Endodermal cell (in vitro differentiated cells): ENCODE measurements at regions not wholly inside any gene's neighbourhood (a gene's known extent, or its start where the extent isn't known, plus 50 kb on each side); places are given as distances from the start of the nearest gene placed in this dataset.
A peak's percentile ranks its signal among the peaks of the same experiment; 100 is the strongest.

Source experiments
- DNase-seq: peaks from one replicate; pipeline ENCODE4 v3.0.0-alpha.2; 2017
- H3K27ac ChIP-seq: 2 replicates; pipeline ENCODE4 v1.5.1; 2013; ENCODE audit warnings: mild to moderate bottlenecking, low read depth, low read length, moderate library complexity
- H3K27me3 ChIP-seq: 2 replicates; pipeline ENCODE4 v1.6.1; 2013; ENCODE audit warnings: mild to moderate bottlenecking, low read length, moderate library complexity; ENCODE audit not compliant: insufficient read depth, control insufficient read depth, poor library complexity, severe bottlenecking
- H3K36me3 ChIP-seq: 2 replicates; pipeline ENCODE4 v1.7.0; 2013; ENCODE audit warnings: mild to moderate bottlenecking, low read length, moderate library complexity; ENCODE audit not compliant: control insufficient read depth, insufficient read depth
- H3K4me1 ChIP-seq: one replicate; pipeline ENCODE4 v1.7.0; 2013; ENCODE audit warnings: low read length; ENCODE audit not compliant: control insufficient read depth, insufficient read depth
- H3K4me3 ChIP-seq: 2 replicates; pipeline ENCODE4 v1.5.1; 2013; ENCODE audit warnings: mild to moderate bottlenecking, low read length, moderate library complexity
- H3K9ac ChIP-seq: 2 replicates; pipeline ENCODE4 v1.6.1; 2013; ENCODE audit warnings: mild to moderate bottlenecking, low read length, moderate library complexity; ENCODE audit not compliant: poor library complexity, severe bottlenecking; ENCODE audit errors: extremely low read depth
- H3K9me3 ChIP-seq: 2 replicates; pipeline ENCODE4 v1.6.1; 2013; ENCODE audit warnings: mild to moderate bottlenecking, low read length, moderate library complexity; ENCODE audit not compliant: control insufficient read depth
- H3K27ac Mint-ChIP-seq: 2 replicates; pipeline ENCODE4 v1.8.0; 2020; ENCODE audit warnings: mixed read lengths
- H3K27me3 Mint-ChIP-seq: 2 replicates; pipeline ENCODE4 v1.8.0; 2021; ENCODE audit warnings: mild to moderate bottlenecking, mixed read lengths; ENCODE audit not compliant: insufficient read depth
- H3K36me3 Mint-ChIP-seq: 2 replicates; pipeline ENCODE4 v1.8.0; 2020; ENCODE audit warnings: low read depth, mixed read lengths
- H3K4me1 Mint-ChIP-seq: 2 replicates; pipeline ENCODE4 v1.8.0; 2020; ENCODE audit warnings: mixed read lengths
- H3K4me3 Mint-ChIP-seq: 2 replicates; pipeline ENCODE4 v1.8.0; 2020; ENCODE audit warnings: mild to moderate bottlenecking, moderate library complexity, mixed read lengths
- H3K9me3 Mint-ChIP-seq: 2 replicates; pipeline ENCODE4 v1.8.0; 2020; ENCODE audit warnings: mild to moderate bottlenecking, mixed read lengths
- CTCF ChIP-seq: fragments of 200-600 bp; sonication (generic); conservative IDR thresholded peaks from 2 replicates; pipeline ENCODE4 v1.5.0; 2021; ENCODE audit warnings: antibody characterized with exemption, mild to moderate bottlenecking
- WGBS, 2 experiments: methylation state at CpG; one replicate each; pipeline versions ENCODE4 v1.1.5 to v1.1.7; 2013; ENCODE audit warnings: missing lambda C conversion rate in 2 of 2, mixed read lengths in 1 of 2; ENCODE audit not compliant: insufficient coverage in 1 of 2, insufficient read length in 1 of 2; 5-methylcytosine and 5-hydroxymethylcytosine counted together

- Histone ChIP-seq H3K9ac (no peak overlapping the region), H3K27ac (no peak overlapping the region), H3K36me3 (no peaks in the 10 kb centered on the region), H3K4me3 (no peak overlapping the region), H3K4me1 (no peaks in the 10 kb centered on the region), H3K9me3 (no peaks in the 10 kb centered on the region), H3K27me3 (no peaks in the 10 kb centered on the region)
- WGBS, 2 experiments = 96 to 97% methylated on average over 5 to 6 of the region's 6 CpGs
- no peak overlapping the region for H3K4me3 Mint-ChIP-seq
- DNase-seq = no peak
- no peaks in the 10 kb centered on the region for H3K36me3 Mint-ChIP-seq
- TF ChIP-seq CTCF = no peak
- H3K4me1 Mint-ChIP-seq = no peaks in the 10 kb centered on the region
- no peak overlapping the region for H3K27ac Mint-ChIP-seq
- H3K27me3 Mint-ChIP-seq = peaks cover 5% of the 10 kb centered on the region
- H3K9me3 Mint-ChIP-seq = peaks cover 5% of the 10 kb centered on the region
These were observed 173.5 kb downstream of the BAMBI start for GRCh38 chr10:28850784-28851183.

DNA sequence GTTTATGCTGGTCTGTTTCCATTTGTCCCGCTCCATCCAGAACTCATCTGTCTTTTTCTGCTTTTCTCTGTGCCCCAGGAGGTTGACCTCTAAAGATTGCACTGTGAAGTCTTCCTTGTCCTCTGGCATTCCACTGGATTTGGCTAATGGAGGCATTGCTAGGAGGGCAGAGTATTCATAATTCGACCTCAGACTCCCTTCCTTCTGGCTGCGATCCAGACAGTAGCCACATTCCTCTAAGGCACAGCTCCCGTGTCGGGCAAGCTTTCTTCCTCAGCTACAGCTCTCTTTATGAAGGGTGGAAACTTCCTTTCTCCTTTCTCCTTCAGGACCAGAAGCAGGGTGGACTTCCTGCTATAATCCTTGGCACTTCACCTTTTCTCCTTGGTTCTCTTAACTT, 175.9 kb downstream of the BAMBI start:
- Mint-ChIP-seq H3K9me3 (peaks cover 6% of the 10 kb centered on the region), H3K4me3 (no peak overlapping the region), H3K4me1 (no peaks in the 10 kb centered on the region), H3K27me3 (peaks cover 2% of the 10 kb centered on the region), H3K36me3 (no peaks in the 10 kb centered on the region), H3K27ac (no peak overlapping the region)
- no peak overlapping the region for H3K4me3 ChIP-seq
- no peak for TF ChIP-seq CTCF
- 85% methylated on average over 5 of the region's 5 CpGs; no CpG with 5 or more reads in 1 of the 2 experiments for WGBS, 2 experiments
- no peak overlapping the region for H3K9ac ChIP-seq
- no peaks in the 10 kb centered on the region for H3K36me3 ChIP-seq
- no peaks in the 10 kb centered on the region for H3K9me3 ChIP-seq
- peak; percentile 21 for DNase-seq
- H3K27me3 ChIP-seq = no peaks in the 10 kb centered on the region
- no peaks in the 10 kb centered on the region for H3K4me1 ChIP-seq
- no peak overlapping the region for H3K27ac ChIP-seq

- Histone ChIP-seq H3K27ac (no peak overlapping the region), H3K9ac (no peak overlapping the region), H3K27me3 (no peaks in the 10 kb centered on the region), H3K4me3 (no peak overlapping the region), H3K36me3 (no peaks in the 10 kb centered on the region), H3K9me3 (no peaks in the 10 kb centered on the region), H3K4me1 (no peaks in the 10 kb centered on the region)
- H3K4me3 Mint-ChIP-seq = no peak overlapping the region
- H3K27ac Mint-ChIP-seq = no peak overlapping the region
- H3K9me3 Mint-ChIP-seq = peaks cover 6% of the 10 kb centered on the region
- peaks cover 3% of the 10 kb centered on the region for H3K4me1 Mint-ChIP-seq
- no peak for TF ChIP-seq CTCF
- 91 to 100% methylated on average over 1 to 2 of the region's 2 CpGs for WGBS, 2 experiments
- no peaks in the 10 kb centered on the region for H3K36me3 Mint-ChIP-seq
- peaks cover 2% of the 10 kb centered on the region for H3K27me3 Mint-ChIP-seq
- DNase-seq = no peak
These were observed 179.8 kb downstream of the BAMBI start for GRCh38 chr10:28857164-28857563.
